K562 (cell line): ENCODE measurements at regions not wholly inside any gene's neighbourhood (a gene's known extent, or its start where the extent isn't known, plus 50 kb on each side); places are given as distances from the start of the nearest gene placed in this dataset.

Source experiments
- ARID2 ChIP-seq: fragments of 450-650 bp; IDR thresholded peaks from 2 replicates; pipeline ENCODE4 v1.6.1; 2017; ENCODE audit warnings: antibody characterized with exemption, mild to moderate bottlenecking
- ARNT ChIP-seq, 2 experiments: fragments of 450-650 bp; IDR thresholded peaks; 2 replicates each; pipeline ENCODE4 v1.6.1; 2016; ENCODE audit warnings: mild to moderate bottlenecking in 1 of 2
- CREB5 ChIP-seq: fragments of 250-450 bp; sonication (Bioruptor Pico); IDR thresholded peaks from 2 replicates; pipeline ENCODE4 v1.5.0; 2020; ENCODE audit warnings: mild to moderate bottlenecking
- DDX20 ChIP-seq: fragments of 450-650 bp; IDR thresholded peaks from 2 replicates; pipeline ENCODE4 v1.6.1; 2016; ENCODE audit warnings: missing genetic modification characterization, low read depth, mild to moderate bottlenecking, missing compliant biosample characterization, moderate library complexity
- MLX ChIP-seq, 2 experiments: fragments of 450-650 bp in 1 of 2; sonication (generic) in 1 of 2; formaldehyde crosslinking; conservative IDR thresholded peaks; 2 replicates each; pipeline versions ENCODE4 v1.4.0 to v1.8.1; 2020 to 2022; ENCODE audit warnings: mild to moderate bottlenecking in 1 of 2, missing genetic modification reagents in 1 of 2
- PTRF ChIP-seq: fragments of 450-650 bp; IDR thresholded peaks from 2 replicates; pipeline ENCODE4 v1.6.1; 2016; ENCODE audit warnings: mild to moderate bottlenecking, missing genetic modification characterization, missing compliant biosample characterization
- RCOR1 ChIP-seq, 2 experiments: IDR thresholded peaks; 2 replicates each; pipeline ENCODE4 v1.6.1; 2012; ENCODE audit warnings: low read depth in 2 of 2, low read length in 2 of 2, borderline replicate concordance in 1 of 2, improper control_type of control experiment in 1 of 2
- SNAPC5 ChIP-seq: fragments of 250-450 bp; sonication (Bioruptor Pico); IDR thresholded peaks from 2 replicates; pipeline ENCODE4 v1.8.0; 2021; ENCODE audit warnings: moderate library complexity, mild to moderate bottlenecking, inconsistent platforms
- ZBTB26 ChIP-seq: fragments of 450-650 bp; formaldehyde crosslinking; IDR thresholded peaks from 2 replicates; pipeline ENCODE4 v1.4.0; 2022; ENCODE audit warnings: missing genetic modification characterization

- TF ChIP-seq SNAPC5 (CRISPR knock-in tag) (no peak), ARNT (IDR thresholded peaks at IDR 0.05) (no peak), CREB5 (CRISPR knock-in tag) (no peak), PTRF (no peak), DDX20 (no peak), ARID2 (no peak), RCOR1 (IDR thresholded peaks at IDR 0.05; ENCODE audit: borderline replicate concordance in 1 of 2, low read depth in 2 of 2, low read length in 2 of 2) (no peak), MLX (CRISPR knock-in tag; conservative IDR thresholded peaks at IDR 0.05) (no peak), ZBTB26 (CRISPR knock-in tag) (no peak)
Measured at GRCh38 chr7:68547181-68547580, 1051.1 kb upstream of the AUTS2 start (continued).
